IMR-90 (cell line): ENCODE measurements at regions not wholly inside any gene's neighbourhood (a gene's known extent, or its start where the extent isn't known, plus 50 kb on each side); places are given as distances from the start of the nearest gene placed in this dataset.

Experiments
- ATAC-seq: fragments of 200-7000 bp; cut with Tn5 transposase; 2 replicates; pipeline ENCODE4 v1.9.1; 2020; ENCODE audit warnings: low read depth, mild to moderate bottlenecking, moderate library complexity
- BruUV-seq: library from RNA; stranded (reverse); fragments of 400-500 nt; replicated peaks from 2 replicates; lab custom pipeline; 2021; lab: Mats Ljungman, UMichigan
- CTCF ChIA-PET: fragments of 300-600 bp; formaldehyde crosslinking; extraction: SDS; loops from one replicate; lab custom pipeline; 2021; ENCODE audit warnings: antibody characterized with exemption; lab: Yijun Ruan, JAX
- POLR2A ChIA-PET: fragments of 300-600 bp; sonication (Branson Sonifier 250); formaldehyde crosslinking; loops from one replicate; lab custom pipeline; 2022; ENCODE audit warnings: antibody characterized with exemption; ENCODE audit not compliant: unreplicated experiment; lab: Charles Lee
- DNase-seq: peaks from one replicate; pipeline ENCODE4 v3.0.0; 2013
- H2AFZ ChIP-seq: replicated peaks from 2 replicates; pipeline ENCODE3; 2013; ENCODE audit warnings: low read length, mild to moderate bottlenecking; ENCODE audit not compliant: poor library complexity
- H2AK5ac ChIP-seq: 2 replicates; pipeline ENCODE4 v1.6.1; 2013; ENCODE audit warnings: low read depth, low read length, inconsistent platforms
- H2AK9ac ChIP-seq: replicated peaks from 2 replicates; pipeline ENCODE3; 2013; ENCODE audit warnings: mild to moderate bottlenecking, low read depth, low read length, moderate library complexity; ENCODE audit not compliant: poor library complexity
- H2BK120ac ChIP-seq: 2 replicates; pipeline ENCODE4 v1.6.1; 2013; ENCODE audit warnings: low read depth, low read length, inconsistent platforms
- H2BK15ac ChIP-seq: 3 replicates; pipeline ENCODE4 v1.6.1; 2013; ENCODE audit warnings: low read depth, low read length, inconsistent platforms
- H2BK20ac ChIP-seq: 2 replicates; pipeline ENCODE4 v1.6.1; 2013; ENCODE audit warnings: low read depth, mild to moderate bottlenecking, inconsistent platforms, low read length, moderate library complexity
- H2BK5ac ChIP-seq: 2 replicates; pipeline ENCODE4 v1.6.1; 2013; ENCODE audit warnings: mild to moderate bottlenecking, low read depth, low read length, inconsistent platforms; ENCODE audit not compliant: poor library complexity, severe bottlenecking
- H3K14ac ChIP-seq: replicated peaks from 2 replicates; pipeline ENCODE4 v1.6.1; 2013; ENCODE audit warnings: low read depth, low read length, inconsistent platforms
- H3K18ac ChIP-seq: 2 replicates; pipeline ENCODE4 v1.6.1; 2013; ENCODE audit warnings: low read depth, low read length, control low read depth
- H3K23ac ChIP-seq: 2 replicates; pipeline ENCODE4 v1.6.1; 2013; ENCODE audit warnings: low read depth, low read length, inconsistent platforms
- H3K27ac ChIP-seq: 2 replicates; pipeline ENCODE4 v1.5.1; 2013; ENCODE audit warnings: mild to moderate bottlenecking, control low read depth, low read length; ENCODE audit not compliant: insufficient read depth
- H3K27me3 ChIP-seq: 2 replicates; pipeline ENCODE4 v1.6.1; 2013; ENCODE audit warnings: low read length; ENCODE audit not compliant: control insufficient read depth, insufficient read depth
- H3K36me3 ChIP-seq: 2 replicates; pipeline ENCODE4 v1.6.1; 2013; ENCODE audit warnings: low read length, mixed read lengths; ENCODE audit not compliant: control insufficient read depth, insufficient read depth
- H3K4ac ChIP-seq: 2 replicates; pipeline ENCODE4 v1.6.1; 2013; ENCODE audit warnings: low read depth, low read length, inconsistent platforms
- H3K4me1 ChIP-seq: 2 replicates; pipeline ENCODE4 v1.6.1; 2013; ENCODE audit warnings: low read length, mixed read lengths; ENCODE audit not compliant: control insufficient read depth, insufficient read depth
- H3K4me2 ChIP-seq: 2 replicates; pipeline ENCODE4 v1.6.1; 2013; ENCODE audit warnings: low read depth, mild to moderate bottlenecking, control low read depth, low read length, moderate library complexity
- H3K4me3 ChIP-seq: 2 replicates; pipeline ENCODE4 v1.5.1; 2013; ENCODE audit warnings: low read depth, mild to moderate bottlenecking, control low read depth, low read length, moderate library complexity; ENCODE audit not compliant: insufficient read depth
- H3K56ac ChIP-seq: 2 replicates; pipeline ENCODE4 v1.6.1; 2013; ENCODE audit warnings: low read length, inconsistent platforms; ENCODE audit not compliant: insufficient read depth; ENCODE audit errors: extremely low read depth
- H3K79me1 ChIP-seq, 2 experiments: 2 replicates each; pipeline ENCODE4 v1.6.1; 2013; ENCODE audit warnings: low read length in 2 of 2, inconsistent platforms in 1 of 2, low read depth in 1 of 2
- H3K9ac ChIP-seq: 2 replicates; pipeline ENCODE4 v1.6.1; 2013; ENCODE audit warnings: low read depth, low read length, control low read depth
- H3K9me1 ChIP-seq: 2 replicates; pipeline ENCODE4 v1.6.1; 2013; ENCODE audit warnings: low read length, inconsistent platforms; ENCODE audit not compliant: insufficient read depth
- H3K9me3 ChIP-seq: 2 replicates; pipeline ENCODE4 v1.6.1; 2013; ENCODE audit warnings: low read length; ENCODE audit not compliant: control insufficient read depth, insufficient read depth
- H4K20me1 ChIP-seq: 2 replicates; pipeline ENCODE4 v1.6.1; 2013; ENCODE audit warnings: low read length, inconsistent platforms; ENCODE audit not compliant: insufficient read depth
- H4K5ac ChIP-seq: 2 replicates; pipeline ENCODE4 v1.6.1; 2013; ENCODE audit warnings: mild to moderate bottlenecking, low read depth, low read length, control low read depth
- H4K8ac ChIP-seq, 2 experiments: 2 replicates each; pipeline ENCODE4 v1.6.1; 2013; ENCODE audit warnings: low read depth in 2 of 2, low read length in 2 of 2, control low read depth in 1 of 2, inconsistent platforms in 1 of 2
- H4K91ac ChIP-seq: 2 replicates; pipeline ENCODE4 v1.6.1; 2013; ENCODE audit warnings: low read depth, low read length, inconsistent platforms; ENCODE audit not compliant: insufficient read depth
- BHLHE40 ChIP-seq: fragments of 150-350 bp; IDR thresholded peaks from 2 replicates; pipeline ENCODE4 v1.6.1; 2016; ENCODE audit warnings: mild to moderate bottlenecking, low read depth, low read length
- CHD1 ChIP-seq: IDR thresholded peaks from 2 replicates; pipeline ENCODE4 v1.6.1; 2012; ENCODE audit warnings: low read depth, low read length, improper control_type of control experiment
- CTCF ChIP-seq: conservative IDR thresholded peaks from 2 replicates; pipeline ENCODE4 v1.5.1; 2012; ENCODE audit warnings: mild to moderate bottlenecking, low read depth, low read length, improper control_type of control experiment
- ELK1 ChIP-seq: fragments of 150-350 bp; IDR thresholded peaks from 2 replicates; pipeline ENCODE4 v1.6.1; 2016; ENCODE audit warnings: low read depth, mild to moderate bottlenecking, low read length, moderate library complexity, borderline replicate concordance
- MAFK ChIP-seq: IDR thresholded peaks from 2 replicates; pipeline ENCODE4 v1.6.1; 2012; ENCODE audit warnings: low read depth, low read length, improper control_type of control experiment
- MAZ ChIP-seq: IDR thresholded peaks from 2 replicates; pipeline ENCODE4 v1.6.1; 2012; ENCODE audit warnings: low read depth, mild to moderate bottlenecking, low read length, improper control_type of control experiment, moderate library complexity, borderline replicate concordance
- NFE2L2 ChIP-seq: fragments of 150-350 bp; IDR thresholded peaks from 2 replicates; pipeline ENCODE4 v1.6.1; 2016; ENCODE audit warnings: low read depth, mild to moderate bottlenecking, low read length
- POLR2A ChIP-seq: IDR thresholded peaks from 2 replicates; pipeline ENCODE4 v1.6.1; 2012; ENCODE audit warnings: mild to moderate bottlenecking, low read depth, low read length
- RAD21 ChIP-seq: IDR thresholded peaks from 2 replicates; pipeline ENCODE4 v1.6.1; 2012; ENCODE audit warnings: low read length, improper control_type of control experiment
- RCOR1 ChIP-seq: IDR thresholded peaks from 2 replicates; pipeline ENCODE4 v1.6.1; 2012; ENCODE audit warnings: mild to moderate bottlenecking, low read length, improper control_type of control experiment; ENCODE audit not compliant: insufficient replicate concordance
- WGBS, 2 experiments: methylation state at CpG; one replicate each; pipeline versions ENCODE4 v1.1.5 to v1.1.7; 2013; ENCODE audit warnings: missing lambda C conversion rate in 2 of 2; ENCODE audit not compliant: insufficient read length in 1 of 2; ENCODE audit errors: extremely low coverage in 2 of 2; 5-methylcytosine and 5-hydroxymethylcytosine counted together
- dilution Hi-C: fragments of 300-500 bp; cut with HindIII; formaldehyde crosslinking; loops from one replicate; pipeline ENCODE4 v1.14.3; 2018; ENCODE audit warnings: low sequenced_read_pairs; ENCODE audit not compliant: unreplicated experiment
- in situ Hi-C: fragments of 300-500 bp; cut with MboI; formaldehyde crosslinking; loops from 3 replicates; pipeline ENCODE4 v1.14.3; 2019; ENCODE audit warnings: low sequenced_read_pairs, inconsistent platforms, mixed read lengths
- intact Hi-C: fragments of 100-400 bp; cut with micrococcal nuclease; formaldehyde crosslinking; loops from 2 replicates; pipeline ENCODE4 v1.10.0; 2022

GRCh38 chr5:5573798-5574380 is 151.4 kb downstream of the ICE1 start:
- POLR2A ChIA-PET = no interaction called here
- Histone ChIP-seq H4K91ac (no peak overlapping the region), H3K27me3 (no peaks in the 10 kb centered on the region), H2BK20ac (no peak overlapping the region), H3K4ac (no peak overlapping the region), H3K56ac (no peak overlapping the region), H4K20me1 (no peaks in the 10 kb centered on the region), H3K9me3 (peaks cover 52% of the 10 kb centered on the region), H4K8ac (no peak overlapping the region), H2BK15ac (no peak overlapping the region), H3K18ac (no peak overlapping the region), H3K4me2 (no peak overlapping the region), H4K5ac (no peak overlapping the region), H2BK5ac (no peak overlapping the region), H3K4me3 (no peak overlapping the region), H3K23ac (no peak overlapping the region), H3K79me1 (no peaks in the 10 kb centered on the region), H3K36me3 (no peaks in the 10 kb centered on the region), H2AK5ac (no peak overlapping the region), H2AK9ac (no peak overlapping the region), H3K27ac (no peak overlapping the region), H3K14ac (no peak overlapping the region), H3K9me1 (no peaks in the 10 kb centered on the region), H3K9ac (no peak overlapping the region), H2AFZ (no peak overlapping the region), H3K4me1 (no peaks in the 10 kb centered on the region), H2BK120ac (no peak overlapping the region)
- no TSS peak for BruUV-seq
- 66% methylated on average over 8 of the region's 15 CpGs; no CpG with 5 or more reads in 1 of the 2 experiments for WGBS, 2 experiments
- in situ Hi-C loops = no loop called here
- no peak for ATAC-seq
- no peak for DNase-seq
- TF ChIP-seq ELK1 (no peak), BHLHE40 (no peak), RCOR1 (no peak), NFE2L2 (no peak), RAD21 (no peak), MAZ (no peak), CTCF (no peak), CHD1 (no peak), MAFK (no peak), POLR2A (no peak)
- CTCF ChIA-PET = no interaction called here
- intact Hi-C loops = no loop called here
- dilution Hi-C loops = no loop called here
